HG02763 (cell line): ENCODE measurements at regions not wholly inside any gene's neighbourhood (a gene's known extent, or its start where the extent isn't known, plus 50 kb on each side); places are given as distances from the start of the nearest gene placed in this dataset.
"Not testable (repeated sequence)": the region's sequence is repeated elsewhere in the genome, so short reads cannot be mapped to it uniquely, and the experiment has no call there.

ENCODE experiments used
- ATAC-seq: cut with Tn5 transposase; IDR thresholded peaks from one replicate; pipeline ENCODE4 v1.9.1; 2021; ENCODE audit warnings: mild to moderate bottlenecking, moderate library complexity; ENCODE audit not compliant: unreplicated experiment

GRCh38 chr14:82647088-82647810 lies 1113.6 kb upstream of the SEL1L start:
- no peak for ATAC-seq

DNA sequence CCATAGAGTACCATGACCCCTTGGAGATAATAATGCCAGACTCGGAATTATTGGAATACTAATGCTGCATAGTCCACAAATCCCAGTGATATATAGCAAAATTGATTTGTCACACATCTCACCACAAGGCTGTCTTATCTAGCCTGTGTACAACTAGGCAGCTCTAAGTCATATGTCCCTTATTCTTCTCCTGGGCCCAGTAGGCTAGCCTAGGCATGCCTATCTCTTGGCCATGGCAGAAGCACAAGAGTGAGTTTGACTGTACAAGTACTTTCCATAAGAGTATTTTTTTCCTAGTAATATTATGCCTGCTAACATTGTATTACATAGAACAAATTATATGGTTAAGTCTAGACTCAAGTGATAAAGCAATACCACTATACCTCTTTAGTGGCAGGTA lies 1122.1 kb upstream of the SEL1L start:
- no peak for ATAC-seq

DNA sequence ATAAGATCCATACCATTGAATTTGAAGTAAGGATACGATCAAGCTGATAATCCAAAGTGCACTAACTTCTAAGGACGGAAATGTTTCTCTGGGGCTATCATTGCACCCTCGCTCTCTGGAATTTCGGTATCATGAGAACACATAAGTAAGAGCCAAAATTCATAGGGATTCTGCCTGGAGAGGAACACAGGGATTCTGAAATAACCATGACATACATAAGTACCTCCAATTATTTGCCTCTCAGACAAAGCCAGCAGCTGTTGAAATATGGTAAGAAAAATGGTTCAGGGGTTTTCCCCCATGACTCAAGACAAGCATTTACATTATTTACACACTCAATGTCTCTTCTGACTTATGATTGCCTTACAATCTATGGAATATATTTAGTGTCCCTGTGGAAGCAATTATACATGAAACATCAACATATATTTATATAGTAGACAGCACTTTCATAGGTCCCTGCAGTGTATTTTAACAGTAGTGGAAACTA lies 1123.6 kb upstream of the SEL1L start:
- ATAC-seq: no peak

DNA sequence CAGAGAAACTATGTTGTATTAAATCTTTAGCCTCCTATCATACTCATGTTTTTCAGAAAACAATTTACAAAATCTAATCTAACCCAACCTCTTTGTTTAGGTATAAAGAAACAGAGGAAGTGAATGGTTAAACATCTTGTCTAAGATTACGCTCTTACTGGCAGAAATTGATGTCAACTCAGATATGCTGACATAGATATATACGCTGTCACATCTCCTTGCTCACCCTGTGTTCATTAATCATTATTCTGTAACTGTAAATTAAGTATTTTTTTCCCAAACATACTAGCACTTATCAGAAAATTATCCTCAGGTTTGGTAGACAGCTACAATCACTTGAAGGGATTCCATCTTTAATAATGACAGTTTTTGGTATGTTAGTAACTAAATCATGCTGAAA lies 1127.6 kb upstream of the SEL1L start:
- no peak for ATAC-seq

DNA sequence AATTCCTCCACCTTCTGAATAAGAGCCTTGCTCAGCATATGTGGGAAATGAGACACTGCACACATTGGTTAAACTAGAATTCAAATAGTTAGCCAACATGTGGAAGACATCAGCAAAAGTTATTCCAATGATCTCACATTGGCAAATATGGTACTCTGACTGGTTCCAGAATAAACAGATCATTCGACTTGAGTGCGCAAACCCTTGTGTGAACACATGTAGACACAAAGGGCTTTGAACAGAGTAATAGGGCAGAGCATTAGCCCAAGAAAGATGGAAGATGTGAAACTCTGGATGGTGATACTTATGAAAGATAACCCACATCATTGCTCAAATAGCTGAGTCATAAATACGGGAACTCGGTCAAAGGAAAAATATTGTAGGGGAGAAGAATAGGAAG lies 1133.4 kb upstream of the SEL1L start:
- ATAC-seq: no peak

DNA sequence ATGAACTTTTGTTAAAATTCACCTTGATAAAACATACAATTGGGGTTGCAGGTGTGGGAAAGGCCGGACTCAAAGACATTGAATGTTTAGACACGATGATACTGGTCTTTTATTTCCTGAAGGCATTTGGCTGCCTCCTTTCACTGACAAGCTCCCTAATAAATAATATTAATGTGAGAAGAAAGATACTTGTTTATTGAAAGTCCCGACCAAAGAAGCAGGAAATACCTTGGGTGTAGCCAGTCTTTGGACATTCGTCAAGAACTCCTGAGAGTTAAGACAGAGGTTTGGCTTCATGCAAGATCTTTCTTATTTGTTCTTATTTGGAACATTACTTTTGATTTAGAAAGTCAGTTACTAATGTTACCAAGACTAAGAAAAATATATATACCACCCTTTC lies 1133.8 kb upstream of the SEL1L start:
- ATAC-seq: no peak

- no peak for ATAC-seq
Measured at GRCh38 chr14:82676403-82676802, 1142.8 kb upstream of the SEL1L start.

DNA sequence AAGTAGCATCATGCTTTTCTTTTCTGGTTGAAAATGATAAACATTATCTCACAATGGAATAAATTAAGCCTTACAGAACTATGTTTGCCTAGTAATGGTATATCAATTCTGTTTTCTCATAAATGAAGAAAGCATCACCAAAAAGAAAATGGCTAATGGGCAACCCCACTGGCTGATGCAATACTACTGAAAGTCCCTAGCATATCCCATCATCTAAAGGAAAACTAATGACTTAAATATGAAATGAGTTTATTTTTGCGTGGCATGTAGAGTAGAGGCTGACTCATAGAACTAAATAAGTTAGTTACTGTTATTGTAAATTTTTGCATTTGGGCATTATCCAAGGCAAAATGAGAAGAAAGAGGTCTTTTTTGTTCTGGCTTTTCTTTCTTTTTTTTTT lies 1156.3 kb upstream of the SEL1L start:
- ATAC-seq: no peak

GRCh38 chr14:82691191-82691590 lies 1157.5 kb upstream of the SEL1L start:
- ATAC-seq: not testable (repeated sequence)

- no peak for ATAC-seq
Measured at GRCh38 chr14:82694820-82695219, 1161.2 kb upstream of the SEL1L start.

GRCh38 chr14:82704218-82704617 lies 1170.6 kb upstream of the SEL1L start:
- no peak for ATAC-seq

DNA sequence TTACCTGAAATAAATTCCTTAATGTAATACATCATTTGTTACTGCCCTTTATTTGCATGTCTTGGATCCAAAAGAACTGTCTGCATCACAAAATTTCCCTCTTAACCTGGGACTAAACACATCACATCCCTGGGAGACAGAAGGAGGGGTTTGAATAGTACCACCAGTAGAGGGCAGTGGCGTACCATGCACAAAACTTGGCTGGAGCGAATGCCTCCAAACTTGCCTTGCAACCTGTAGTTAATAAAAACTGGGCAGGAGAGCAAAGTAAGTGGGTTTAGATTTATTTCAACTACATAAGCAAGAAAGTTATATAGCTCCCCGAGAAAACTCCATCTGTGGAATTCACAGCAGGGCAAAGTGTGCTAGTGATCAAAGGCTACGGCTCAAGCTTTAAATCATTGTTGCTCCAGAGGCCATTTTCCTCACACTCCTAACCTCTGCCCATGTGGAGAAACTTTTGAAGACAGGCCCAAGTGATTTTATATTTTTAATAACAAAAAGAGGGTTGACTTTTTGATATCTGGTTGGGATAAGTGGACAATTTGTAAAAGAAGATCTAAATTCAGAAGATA lies 1176.7 kb upstream of the SEL1L start:
- ATAC-seq: no peak

DNA sequence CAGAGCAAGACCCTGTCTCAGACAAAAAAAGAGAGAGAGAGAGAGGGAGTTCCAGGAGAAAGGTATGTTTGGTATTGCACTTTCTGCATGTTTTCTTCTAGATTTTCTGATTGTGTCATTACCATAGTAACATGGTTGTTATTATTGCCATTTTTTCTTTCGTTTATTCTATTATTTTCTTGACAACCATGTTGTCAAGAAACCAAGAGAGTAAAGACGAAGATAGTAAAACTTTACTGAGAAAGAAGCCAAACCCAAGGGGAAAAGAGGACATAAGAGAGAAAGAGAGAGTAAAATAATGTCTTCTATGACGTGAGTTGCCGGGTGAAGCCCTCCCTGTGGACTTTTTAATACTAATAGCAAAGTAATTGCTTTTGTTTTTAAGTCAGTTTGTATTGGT lies 1186.0 kb upstream of the SEL1L start:
- ATAC-seq: no peak

DNA sequence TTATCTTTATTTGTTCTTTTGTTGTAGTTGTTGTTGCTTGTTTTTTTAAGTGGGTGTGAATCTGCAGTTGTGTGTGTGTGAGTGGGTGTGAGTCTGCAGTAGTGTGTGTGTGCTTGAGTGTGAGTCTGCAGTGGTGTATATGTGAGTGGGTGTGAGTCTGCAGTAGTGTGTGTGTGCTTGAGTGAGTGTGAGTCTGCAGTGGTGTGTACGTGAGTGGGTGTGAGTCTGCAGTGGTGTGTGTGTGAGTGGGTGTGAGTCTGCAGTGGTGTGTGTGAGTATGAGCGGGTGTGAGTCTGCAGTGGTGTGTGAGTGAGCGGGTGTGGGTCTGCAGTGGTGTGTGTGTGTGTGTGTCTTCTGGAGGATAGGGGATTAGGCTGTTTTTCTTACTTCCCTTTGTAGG lies 1186.8 kb upstream of the SEL1L start:
- ATAC-seq: no peak

DNA sequence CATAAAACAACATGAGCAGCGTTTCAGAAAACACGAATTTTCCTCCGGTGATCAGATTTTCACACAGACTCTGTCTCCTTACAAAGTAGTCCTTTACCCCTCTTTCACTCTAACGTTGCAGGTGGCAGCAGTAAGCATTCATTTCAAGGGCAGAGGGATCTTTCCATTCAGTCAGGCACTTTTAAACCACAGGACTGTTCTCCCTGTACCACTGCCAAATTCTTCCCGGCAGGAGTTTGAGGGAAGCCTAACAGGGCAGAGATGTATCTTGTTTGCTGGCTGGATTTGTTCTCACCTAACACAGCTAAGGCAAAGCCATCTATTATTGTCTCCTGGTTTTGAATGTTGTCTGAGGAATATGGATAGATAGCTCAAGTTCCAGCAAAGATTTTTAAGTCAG lies 1187.3 kb upstream of the SEL1L start:
- ATAC-seq: no peak

GRCh38 chr14:82724316-82724715 lies 1190.7 kb upstream of the SEL1L start:
- no peak for ATAC-seq

GRCh38 chr14:82725213-82725612 lies 1191.6 kb upstream of the SEL1L start:
- no peak for ATAC-seq

DNA sequence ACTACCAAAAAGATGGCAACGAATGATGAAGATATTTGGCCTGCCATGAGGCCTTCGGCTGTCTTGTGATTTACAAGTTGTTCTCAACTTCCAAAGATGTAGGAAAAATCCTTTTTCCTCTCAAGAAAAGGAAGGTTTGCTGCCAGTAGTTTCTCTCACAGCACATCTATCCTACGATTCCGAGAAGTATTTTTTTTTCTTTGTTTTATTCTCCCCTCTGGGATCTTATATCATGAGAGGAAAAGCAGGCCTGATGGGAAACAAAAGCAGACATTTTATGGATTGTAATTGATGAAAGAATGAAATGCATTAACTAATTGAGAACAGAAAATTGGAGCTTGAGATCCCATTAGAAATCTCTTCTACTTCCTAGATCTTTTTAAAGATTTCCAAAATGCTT lies 1197.9 kb upstream of the SEL1L start:
- ATAC-seq: no peak

- ATAC-seq: no peak
Measured at GRCh38 chr14:82740547-82740946, 1206.9 kb upstream of the SEL1L start.

GRCh38 chr14:82755476-82755875 lies 1221.8 kb upstream of the SEL1L start:
- no peak for ATAC-seq

DNA sequence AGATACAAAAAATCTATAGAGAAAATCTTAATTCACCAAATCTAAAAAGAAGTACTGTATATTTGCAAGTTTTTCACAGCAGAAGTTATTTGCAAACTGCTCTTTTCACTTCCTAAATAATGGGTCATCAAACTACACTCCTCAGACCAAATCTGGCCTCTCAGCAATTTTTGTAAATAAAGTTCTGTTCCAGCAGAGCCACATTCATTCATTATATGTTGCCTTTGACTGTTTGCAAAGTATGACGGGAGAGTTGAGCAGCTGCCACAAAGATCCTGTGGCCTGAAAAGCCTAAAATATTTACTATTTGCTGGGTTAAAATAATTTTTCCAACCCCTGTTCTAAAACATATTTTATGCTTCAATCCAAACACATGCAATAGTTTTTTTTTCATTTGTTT lies 1222.3 kb upstream of the SEL1L start:
- no peak for ATAC-seq

DNA sequence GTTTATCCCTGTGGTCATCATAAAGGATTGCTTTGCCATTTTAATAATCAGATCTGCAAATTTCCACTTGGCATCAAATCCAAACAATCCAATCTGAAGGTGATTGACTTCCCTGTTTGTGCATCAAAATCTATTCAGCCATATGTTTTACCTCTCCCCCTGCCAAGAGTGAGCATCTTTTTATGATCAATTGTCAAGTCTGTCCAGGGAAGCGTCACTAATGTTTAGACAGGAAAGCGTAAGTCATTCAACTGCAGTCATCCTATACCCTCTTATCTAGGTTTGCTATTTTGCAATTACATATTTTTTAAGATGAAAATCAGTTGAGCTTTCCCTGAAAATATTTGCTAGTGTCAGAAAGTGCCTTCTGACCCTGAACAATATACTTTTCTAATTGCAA lies 1224.1 kb upstream of the SEL1L start:
- ATAC-seq: no peak

DNA sequence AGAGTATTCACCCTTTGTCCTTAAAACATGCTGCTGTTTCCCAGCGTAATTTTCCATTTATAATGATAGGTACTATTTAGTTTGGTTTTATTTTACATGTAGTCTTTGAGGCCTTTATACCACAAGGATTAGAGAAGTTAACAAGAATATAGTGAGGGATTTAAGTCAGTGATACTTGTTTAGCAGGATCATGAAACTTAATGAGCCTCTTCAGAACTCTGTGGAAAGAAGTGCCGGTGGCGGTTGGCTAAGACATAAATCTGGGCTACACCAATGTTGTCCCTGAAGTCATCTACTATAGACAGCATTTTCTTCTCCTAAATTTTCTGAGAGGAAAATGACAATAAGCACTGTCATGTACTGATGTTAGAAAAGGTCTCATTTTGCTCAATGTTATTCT lies 1226.0 kb upstream of the SEL1L start:
- ATAC-seq: no peak
